HuH-7.5 (cell line): ENCODE measurements at regions not wholly inside any gene's neighbourhood (a gene's known extent, or its start where the extent isn't known, plus 50 kb on each side); places are given as distances from the start of the nearest gene placed in this dataset.

Experiments used
- DNase-seq: peaks from one replicate; pipeline ENCODE4 v3.0.0; 2011; ENCODE audit warnings: low spot score

- peak; percentile 4 for DNase-seq
Measured at GRCh38 chr10:4733150-4733842, 92.7 kb upstream of the AKR1E2 start.

DNA sequence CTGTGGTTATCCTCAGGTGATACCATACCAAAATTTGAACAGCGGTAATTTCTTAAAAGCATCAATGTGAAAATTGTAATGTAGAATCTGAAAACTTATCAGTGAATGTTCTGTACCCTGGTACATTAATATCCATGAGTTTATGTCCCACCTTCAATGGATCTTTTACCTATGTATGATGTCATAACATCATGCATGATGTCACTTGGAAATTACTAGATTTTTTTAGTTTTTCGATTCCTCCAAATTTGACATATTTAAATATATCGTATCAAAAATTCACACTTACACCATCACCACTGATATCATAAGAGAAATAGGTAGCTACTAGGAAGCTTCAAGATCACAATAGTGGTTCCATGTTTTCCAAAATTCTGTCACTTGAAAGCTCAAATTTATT is 95.0 kb upstream of the AKR1E2 start:
- no peak for DNase-seq

- DNase-seq, result no peak
Measured at GRCh38 chr10:4725917-4726606, 99.9 kb upstream of the AKR1E2 start.

- DNase-seq, result no peak
Measured at GRCh38 chr10:4723860-4724259, 102.1 kb upstream of the AKR1E2 start.

DNA sequence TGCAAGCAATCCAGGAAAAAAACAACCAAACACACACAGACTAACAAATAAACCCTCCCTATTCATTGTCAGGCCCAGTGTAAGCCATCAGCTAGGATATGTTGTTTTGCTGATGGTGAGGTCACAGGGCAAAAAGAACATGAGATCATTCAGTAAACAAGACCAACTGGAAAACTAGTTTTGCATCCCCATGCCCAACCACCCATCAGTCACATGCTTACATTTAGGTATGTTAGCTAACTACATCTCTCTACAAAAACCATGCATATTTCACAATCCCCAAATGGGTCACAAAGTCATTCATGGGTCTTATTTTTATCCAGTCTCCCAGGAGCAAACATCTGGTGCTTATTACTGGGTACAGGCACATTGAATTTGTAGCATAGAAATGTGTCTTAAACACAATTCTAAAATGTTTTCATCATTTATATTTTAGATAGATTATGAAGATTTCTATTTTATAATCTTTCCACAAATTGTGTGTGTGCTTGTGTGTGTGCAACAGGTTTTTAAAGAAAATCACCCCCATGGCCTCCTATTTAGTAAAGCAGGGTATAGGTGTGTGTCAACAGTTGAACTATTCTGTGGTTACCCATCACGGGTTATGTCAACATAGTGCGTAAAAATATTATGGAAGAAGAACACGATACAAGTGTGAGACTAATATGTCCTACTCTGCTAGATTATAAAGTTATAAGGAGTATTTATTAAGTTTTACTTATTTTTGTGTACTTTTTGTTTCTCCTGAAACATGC is 103.8 kb upstream of the AKR1E2 start:
- DNase-seq, result no peak

- DNase-seq, result no peak
Measured at GRCh38 chr10:4720463-4720862, 105.5 kb upstream of the AKR1E2 start.

- DNase-seq, result no peak
Measured at GRCh38 chr10:4719671-4720070, 106.3 kb upstream of the AKR1E2 start.

DNA sequence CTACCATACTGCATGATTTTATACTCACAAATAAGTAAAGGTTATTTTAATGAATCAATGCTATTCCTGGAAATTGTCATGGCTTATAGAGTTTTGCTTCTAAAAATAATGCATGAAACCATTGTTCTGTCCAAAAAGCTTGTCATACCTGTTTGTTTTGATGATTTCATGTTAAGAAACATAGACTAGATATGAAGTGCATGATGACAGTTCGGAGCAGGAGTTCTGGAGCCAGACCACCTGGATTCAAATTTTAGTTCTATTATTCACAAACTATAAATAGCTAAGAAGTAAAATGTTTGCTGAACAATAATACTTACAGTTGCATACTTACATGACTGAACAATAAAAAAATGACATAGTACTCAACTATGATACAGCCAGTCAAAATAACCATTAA is 107.0 kb upstream of the AKR1E2 start:
- no peak for DNase-seq

- no peak for DNase-seq
Measured at GRCh38 chr10:4718544-4718943, 107.5 kb upstream of the AKR1E2 start.

GRCh38 chr10:4717670-4718069 is 108.3 kb upstream of the AKR1E2 start:
- DNase-seq, result no peak

- no peak for DNase-seq
Measured at GRCh38 chr10:4710858-4711257, 115.1 kb upstream of the AKR1E2 start.

- no peak for DNase-seq
Measured at GRCh38 chr10:4708123-4708759, 117.8 kb upstream of the AKR1E2 start.

- no peak for DNase-seq
Measured at GRCh38 chr10:4707221-4707620, 118.8 kb upstream of the AKR1E2 start.

- DNase-seq, result no peak
Measured at GRCh38 chr10:4704034-4704545, 121.9 kb upstream of the AKR1E2 start.

DNA sequence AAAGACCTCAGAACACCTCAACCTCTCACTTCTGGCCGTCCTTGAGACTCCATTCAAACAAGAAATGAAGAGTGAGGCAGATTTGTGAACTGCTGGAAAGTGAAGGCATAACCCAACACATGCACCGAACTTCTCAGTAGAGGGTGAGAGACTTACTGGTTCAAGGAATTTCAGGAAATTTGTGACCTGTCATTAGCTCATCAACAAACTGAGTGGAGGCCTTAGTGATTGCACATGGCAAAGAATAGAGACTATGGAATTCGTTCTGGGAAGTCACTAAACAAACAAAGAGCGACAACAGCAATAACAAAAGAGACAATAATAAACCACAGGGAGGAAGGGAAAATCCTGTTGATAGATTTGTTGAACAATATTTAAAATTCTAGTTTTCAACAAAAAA is 125.0 kb upstream of the AKR1E2 start:
- peak; percentile 6 for DNase-seq

DNA sequence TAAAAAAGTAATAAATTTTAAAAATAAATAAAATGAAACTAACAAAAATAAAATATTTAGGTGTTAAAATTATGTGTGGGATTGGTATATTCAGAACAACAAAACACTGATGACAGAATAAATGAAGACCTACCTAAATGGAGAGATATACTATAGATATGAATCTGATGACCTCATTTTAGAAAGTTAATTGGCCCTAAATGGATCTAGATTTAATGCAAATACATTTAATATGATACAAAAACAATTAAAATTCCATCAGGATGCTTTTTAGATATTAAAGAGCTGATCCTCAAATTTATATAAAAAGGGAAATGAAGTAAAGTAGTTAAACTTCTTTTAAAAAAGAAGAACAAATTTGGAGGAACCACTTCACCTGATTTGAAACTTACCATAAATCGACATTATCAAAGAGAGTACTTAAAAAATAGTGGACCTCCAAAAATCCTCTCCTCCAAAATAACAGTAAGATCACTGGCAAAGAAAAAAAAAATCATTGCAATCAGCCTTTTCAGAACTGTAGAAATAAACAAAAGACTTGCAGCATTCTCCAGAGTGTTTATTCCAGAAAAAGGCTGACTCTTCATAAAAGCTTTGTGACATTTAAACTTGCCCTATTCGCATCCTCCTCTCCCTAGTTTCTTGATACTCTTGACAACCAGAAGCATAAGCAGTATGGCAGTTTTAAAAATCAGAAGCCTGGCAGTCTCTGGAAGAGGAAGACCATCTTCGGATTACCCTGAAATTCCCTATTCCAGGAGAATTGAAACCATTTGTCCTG is 125.9 kb upstream of the AKR1E2 start:
- no peak for DNase-seq

DNA sequence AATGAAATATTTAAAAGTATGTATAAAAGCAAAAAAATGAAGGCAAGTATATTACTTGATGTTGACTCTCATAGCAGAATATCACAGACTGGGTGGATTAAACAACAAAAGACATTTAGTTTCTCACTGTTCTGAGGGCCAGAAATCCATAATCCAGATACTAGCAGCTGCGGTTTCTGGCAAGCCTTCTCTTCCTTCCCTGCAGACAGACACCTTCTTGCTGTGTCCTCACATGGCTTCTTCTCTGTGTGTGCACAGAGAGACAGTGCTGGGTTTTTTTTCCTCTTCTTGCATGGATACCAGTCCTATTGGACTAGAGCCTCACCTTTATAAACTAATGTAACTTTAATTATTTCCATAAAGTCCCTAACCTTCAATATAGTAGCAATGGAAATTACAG is 127.9 kb upstream of the AKR1E2 start:
- DNase-seq, result no peak

GRCh38 chr10:4696186-4696585 is 129.8 kb upstream of the AKR1E2 start:
- no peak for DNase-seq

DNA sequence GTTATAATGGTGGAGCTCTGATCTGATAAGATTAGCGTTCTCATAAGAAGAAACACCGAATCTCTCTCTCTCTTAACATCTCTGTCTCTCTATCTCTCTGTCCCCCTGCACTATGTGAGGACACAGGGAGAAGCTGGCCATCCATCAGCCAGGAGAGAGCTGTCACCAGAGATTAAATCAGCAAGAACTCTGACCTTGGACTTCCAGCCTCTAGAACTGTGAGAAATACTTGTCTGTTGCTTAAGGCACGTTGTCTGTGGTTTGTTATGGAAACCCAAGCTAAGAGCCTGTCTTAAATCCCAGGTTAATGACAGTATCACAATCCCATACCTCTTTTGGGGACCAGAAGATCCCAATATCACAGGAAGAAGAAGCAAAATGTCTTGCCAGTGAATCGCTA is 132.0 kb upstream of the AKR1E2 start:
- DNase-seq, result no peak

GRCh38 chr10:4692206-4692605 is 133.8 kb upstream of the AKR1E2 start:
- DNase-seq, result no peak

DNA sequence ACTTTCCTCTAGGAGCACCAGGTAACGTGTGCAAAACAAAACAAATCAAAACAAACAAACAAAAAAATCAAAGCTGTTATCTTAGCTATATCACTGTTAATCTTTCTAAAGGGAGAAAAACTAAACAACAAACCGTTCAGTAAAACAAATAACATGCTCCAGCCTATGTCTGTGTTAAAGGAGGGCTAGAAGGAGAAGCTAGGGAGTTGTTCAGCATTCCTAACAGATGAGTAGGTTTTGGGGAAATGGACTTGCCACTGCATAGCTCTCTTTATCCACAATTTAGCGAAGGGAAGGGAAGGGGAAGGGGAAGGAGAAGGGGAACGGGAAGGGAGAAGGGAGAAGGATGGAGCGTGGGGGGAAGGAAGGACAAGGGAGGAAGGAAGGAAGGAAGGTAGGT is 134.2 kb upstream of the AKR1E2 start:
- DNase-seq, result no peak

GRCh38 chr10:4691301-4691700 is 134.7 kb upstream of the AKR1E2 start:
- DNase-seq, result no peak
